ENCODE measurements at regions not wholly inside any gene's neighbourhood (a gene's known extent, or its start where the extent isn't known, plus 50 kb on each side); places are given as distances from the start of the nearest gene placed in this dataset.

DNA sequence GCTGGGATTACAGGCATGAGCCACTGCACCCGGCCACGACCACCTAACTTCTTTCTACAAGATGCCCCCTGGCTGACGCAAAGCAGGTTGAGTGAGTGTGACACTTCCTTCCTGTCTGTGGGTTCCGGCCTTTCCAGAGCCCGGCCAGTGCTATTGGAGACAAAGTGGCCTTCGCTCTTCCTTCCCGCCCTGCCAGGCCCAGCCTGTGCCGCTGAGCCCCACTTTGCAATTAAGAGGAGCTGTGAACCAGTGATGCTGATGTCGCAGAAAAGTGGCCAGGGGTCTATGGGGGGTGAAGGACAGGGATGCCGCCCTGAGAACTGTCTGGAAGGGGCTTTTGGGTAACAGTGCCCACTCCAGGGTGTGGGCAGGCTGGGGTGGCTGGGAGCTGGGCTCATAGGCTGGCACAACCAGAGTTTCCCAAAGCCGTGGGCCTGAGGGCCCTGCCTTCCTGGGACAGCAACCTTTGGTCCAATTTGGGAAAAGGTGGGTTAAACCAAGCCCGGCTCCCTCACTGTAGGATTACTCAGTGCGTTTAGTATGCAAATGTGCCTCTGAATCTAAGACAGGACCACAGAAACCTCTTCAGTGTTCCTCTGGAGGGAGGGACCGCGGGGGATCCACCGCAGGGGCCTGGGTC, 174.9 kb downstream of the SEC14L1 start:
- H3K27ac ChIP-seq (ENCODE audit: insufficient read depth, low read length) = no peak overlapping the region
- peak overlapping the region; percentile 23 for H3K4me2 ChIP-seq (ENCODE audit: extremely low read depth, insufficient read depth, low read length)
- TF ChIP-seq, protein P1, sequence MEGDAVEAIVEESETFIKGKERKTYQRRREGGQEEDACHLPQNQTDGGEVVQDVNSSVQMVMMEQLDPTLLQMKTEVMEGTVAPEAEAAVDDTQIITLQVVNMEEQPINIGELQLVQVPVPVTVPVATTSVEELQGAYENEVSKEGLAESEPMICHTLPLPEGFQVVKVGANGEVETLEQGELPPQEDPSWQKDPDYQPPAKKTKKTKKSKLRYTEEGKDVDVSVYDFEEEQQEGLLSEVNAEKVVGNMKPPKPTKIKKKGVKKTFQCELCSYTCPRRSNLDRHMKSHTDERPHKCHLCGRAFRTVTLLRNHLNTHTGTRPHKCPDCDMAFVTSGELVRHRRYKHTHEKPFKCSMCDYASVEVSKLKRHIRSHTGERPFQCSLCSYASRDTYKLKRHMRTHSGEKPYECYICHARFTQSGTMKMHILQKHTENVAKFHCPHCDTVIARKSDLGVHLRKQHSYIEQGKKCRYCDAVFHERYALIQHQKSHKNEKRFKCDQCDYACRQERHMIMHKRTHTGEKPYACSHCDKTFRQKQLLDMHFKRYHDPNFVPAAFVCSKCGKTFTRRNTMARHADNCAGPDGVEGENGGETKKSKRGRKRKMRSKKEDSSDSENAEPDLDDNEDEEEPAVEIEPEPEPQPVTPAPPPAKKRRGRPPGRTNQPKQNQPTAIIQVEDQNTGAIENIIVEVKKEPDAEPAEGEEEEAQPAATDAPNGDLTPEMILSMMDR (conservative IDR thresholded peaks at IDR 0.05 in 1 of 2, IDR thresholded peaks at IDR 0.05 in 1 of 2; ENCODE audit: low read depth in 1 of 2, low read length in 2 of 2) = no peak
- no peak for TF ChIP-seq EZH2 (IDR thresholded peaks at IDR 0.05; ENCODE audit: low read length, missing control alignments)
- H3K36me3 ChIP-seq (ENCODE audit: control insufficient read depth, insufficient read depth, low read length) = no peaks in the 10 kb centered on the region
- no peak overlapping the region for H3K4me3 ChIP-seq (replicated peaks in 1 of 4; ENCODE audit: control extremely low read depth in 1 of 4, insufficient read depth in 1 of 4, low read depth in 3 of 4, low read length in 4 of 4)
- H3K27me3 ChIP-seq (ENCODE audit: control insufficient read depth, insufficient read depth, low read length) = no peaks in the 10 kb centered on the region
- DNase-seq (ENCODE audit: low read depth in 2 of 2) = peak in 1 of 2 donors; percentile 34
- H4K20me1 ChIP-seq (ENCODE audit: control insufficient read depth, extremely low read depth, insufficient read depth, low read length) = no peaks in the 10 kb centered on the region
- H3K79me2 ChIP-seq (ENCODE audit: control insufficient read depth, insufficient read depth, low read length) = peaks cover 4% of the 10 kb centered on the region
- no peaks in the 10 kb centered on the region for H3K9me3 ChIP-seq (ENCODE audit: control insufficient read depth, insufficient read depth, low read depth, low read length)
- no peak overlapping the region for H2AFZ ChIP-seq (ENCODE audit: low read length)
- H3K9ac ChIP-seq (ENCODE audit: insufficient read depth, low read length) = no peak overlapping the region
- peaks cover 21% of the 10 kb centered on the region for H3K4me1 ChIP-seq (ENCODE audit: control insufficient read depth, extremely low read depth, insufficient read depth, low read length)

DNA sequence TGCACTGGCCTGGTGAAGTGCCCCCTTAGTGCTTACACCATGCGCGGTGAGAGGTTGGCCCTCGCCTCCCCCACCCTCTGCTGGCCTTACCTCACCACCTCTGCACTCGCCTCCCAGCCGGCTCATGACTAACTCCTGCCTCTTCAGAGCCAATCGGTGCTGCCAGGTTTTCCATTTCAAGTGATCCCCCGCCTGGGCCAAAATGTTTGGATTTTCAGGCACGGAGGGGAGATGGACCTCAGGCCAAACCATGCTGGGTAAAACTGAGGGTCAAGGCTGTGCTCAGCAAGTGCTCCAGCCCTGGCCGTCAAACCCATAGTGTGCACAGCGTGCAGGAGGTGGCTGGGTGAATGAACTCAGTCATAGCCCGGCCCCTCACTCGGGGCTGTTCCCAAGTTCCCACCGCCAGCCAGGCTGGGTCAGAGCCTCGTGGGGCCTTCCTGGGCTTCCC, 175.4 kb downstream of the SEC14L1 start:
- Histone ChIP-seq H2AFZ (ENCODE audit: low read length) (no peak overlapping the region), H3K27me3 (ENCODE audit: control insufficient read depth, insufficient read depth, low read length) (no peaks in the 10 kb centered on the region), H3K79me2 (ENCODE audit: control insufficient read depth, insufficient read depth, low read length) (peaks cover 9% of the 10 kb centered on the region), H3K36me3 (ENCODE audit: control insufficient read depth, insufficient read depth, low read length) (no peaks in the 10 kb centered on the region), H3K4me2 (ENCODE audit: extremely low read depth, insufficient read depth, low read length) (peak overlapping the region; percentile 23), H3K9ac (ENCODE audit: insufficient read depth, low read length) (no peak overlapping the region), H3K4me3 (replicated peaks in 1 of 4; ENCODE audit: control extremely low read depth in 1 of 4, insufficient read depth in 1 of 4, low read depth in 3 of 4, low read length in 4 of 4) (no peak overlapping the region), H3K4me1 (ENCODE audit: control insufficient read depth, extremely low read depth, insufficient read depth, low read length) (peaks cover 21% of the 10 kb centered on the region), H3K9me3 (ENCODE audit: control insufficient read depth, insufficient read depth, low read depth, low read length) (no peaks in the 10 kb centered on the region), H3K27ac (ENCODE audit: insufficient read depth, low read length) (no peak overlapping the region), H4K20me1 (ENCODE audit: control insufficient read depth, extremely low read depth, insufficient read depth, low read length) (no peaks in the 10 kb centered on the region)
- TF ChIP-seq, protein P1 (conservative IDR thresholded peaks at IDR 0.05 in 1 of 2, IDR thresholded peaks at IDR 0.05 in 1 of 2; ENCODE audit: low read depth in 1 of 2, low read length in 2 of 2) = no peak
- TF ChIP-seq EZH2 (IDR thresholded peaks at IDR 0.05; ENCODE audit: low read length, missing control alignments) = no peak
- DNase-seq (ENCODE audit: low read depth in 2 of 2) = peak; percentile 76 to 89

DNA sequence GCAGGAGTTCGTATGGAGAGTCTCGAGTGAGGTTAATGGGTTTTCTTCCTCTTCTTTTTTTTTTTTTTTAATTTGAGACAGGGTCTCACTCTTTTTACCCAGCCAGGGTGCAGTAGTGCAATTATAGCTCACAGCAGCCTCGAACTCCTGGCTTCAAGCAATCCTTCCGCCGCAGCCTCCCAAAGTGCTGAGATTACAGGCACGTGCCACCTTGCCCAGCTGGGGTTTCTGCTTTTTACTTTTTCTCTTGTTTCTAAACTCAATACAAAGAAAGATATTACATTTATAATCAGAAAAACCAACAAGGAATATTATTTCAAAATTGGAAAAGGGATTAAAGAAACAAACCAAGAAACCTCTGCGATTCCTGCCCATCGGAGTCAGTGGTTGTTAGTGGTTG, 175.9 kb downstream of the SEC14L1 start:
- TF ChIP-seq EZH2 (IDR thresholded peaks at IDR 0.05; ENCODE audit: low read length, missing control alignments) = no peak
- TF ChIP-seq, protein P1 (conservative IDR thresholded peaks at IDR 0.05 in 1 of 2, IDR thresholded peaks at IDR 0.05 in 1 of 2; ENCODE audit: low read depth in 1 of 2, low read length in 2 of 2) = no peak
- no peaks in the 10 kb centered on the region for H3K27me3 ChIP-seq (ENCODE audit: control insufficient read depth, insufficient read depth, low read length)
- no peak overlapping the region for H2AFZ ChIP-seq (ENCODE audit: low read length)
- H3K4me1 ChIP-seq (ENCODE audit: control insufficient read depth, extremely low read depth, insufficient read depth, low read length) = peaks cover 22% of the 10 kb centered on the region
- H3K27ac ChIP-seq (ENCODE audit: insufficient read depth, low read length) = no peak overlapping the region
- H3K4me3 ChIP-seq (replicated peaks in 1 of 4; ENCODE audit: control extremely low read depth in 1 of 4, insufficient read depth in 1 of 4, low read depth in 3 of 4, low read length in 4 of 4) = no peak overlapping the region
- H3K4me2 ChIP-seq (ENCODE audit: extremely low read depth, insufficient read depth, low read length) = peak overlapping the region; percentile 23
- H3K9ac ChIP-seq (ENCODE audit: insufficient read depth, low read length) = no peak overlapping the region
- H3K9me3 ChIP-seq (ENCODE audit: control insufficient read depth, insufficient read depth, low read depth, low read length) = no peaks in the 10 kb centered on the region
- DNase-seq (ENCODE audit: low read depth in 2 of 2) = no peak
- peaks cover 12% of the 10 kb centered on the region for H3K79me2 ChIP-seq (ENCODE audit: control insufficient read depth, insufficient read depth, low read length)
- H3K36me3 ChIP-seq (ENCODE audit: control insufficient read depth, insufficient read depth, low read length) = no peaks in the 10 kb centered on the region
- H4K20me1 ChIP-seq (ENCODE audit: control insufficient read depth, extremely low read depth, insufficient read depth, low read length) = no peaks in the 10 kb centered on the region
